ENCODE measurements at regions not wholly inside any gene's neighbourhood (a gene's known extent, or its start where the extent isn't known, plus 50 kb on each side); places are given as distances from the start of the nearest gene placed in this dataset.

DNA sequence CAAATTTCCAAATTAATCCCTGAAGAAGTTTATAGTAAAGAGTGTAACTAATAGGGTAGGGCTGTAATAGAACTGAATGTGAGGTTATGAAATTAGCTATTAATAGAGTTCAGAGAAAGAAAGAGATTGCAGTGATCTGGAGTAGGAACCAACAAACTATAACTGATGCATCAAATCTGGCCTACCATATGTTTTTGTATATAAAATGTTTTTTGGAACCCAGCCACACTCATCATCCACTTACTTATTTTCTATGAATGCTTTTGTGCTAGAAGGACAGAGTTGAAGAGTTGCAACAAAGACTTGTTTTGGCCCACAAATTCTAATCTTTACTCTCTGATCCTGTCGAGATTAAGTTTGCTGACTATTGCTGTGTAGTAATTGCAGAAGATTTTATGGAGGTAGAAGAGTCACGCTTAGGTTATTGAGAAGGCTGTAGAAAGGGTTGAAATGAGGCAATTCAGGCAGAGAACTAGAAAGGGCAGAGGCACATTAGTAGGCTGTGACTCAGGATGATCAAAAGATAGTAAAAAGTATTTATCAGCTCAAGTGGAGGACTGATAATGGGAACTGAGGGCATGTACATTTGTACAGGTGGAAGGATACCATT is 298.7 kb upstream of the EMCN start:
- no peaks in the 10 kb centered on the region for H3K36me3 ChIP-seq (ENCODE audit: control insufficient read depth in 5 of 5, insufficient read depth in 5 of 5, low read length in 5 of 5)
- no peaks in the 10 kb centered on the region for H3K9me3 ChIP-seq (ENCODE audit: control insufficient read depth in 5 of 5, low read length in 5 of 5)
- no peaks in the 10 kb centered on the region for H3K27me3 ChIP-seq (ENCODE audit: control insufficient read depth in 5 of 5, insufficient read depth in 4 of 5, low read length in 5 of 5)
- no peak overlapping the region for H3K27ac ChIP-seq (ENCODE audit: low read depth, low read length)
- no peak overlapping the region for H3K9ac ChIP-seq (ENCODE audit: low read length in 5 of 5)
- H3K4me3 ChIP-seq (ENCODE audit: low read depth in 1 of 5, low read length in 5 of 5), result no peak overlapping the region
- no peaks in the 10 kb centered on the region for H3K4me1 ChIP-seq (ENCODE audit: control insufficient read depth in 5 of 5, insufficient read depth in 5 of 5, low read length in 5 of 5)

GRCh38 chr4:100811046-100811445 is 293.2 kb upstream of the EMCN start:
- Histone ChIP-seq H3K27ac (ENCODE audit: low read depth, low read length) (no peak overlapping the region), H3K9ac (ENCODE audit: low read length in 5 of 5) (no peak overlapping the region), H3K27me3 (ENCODE audit: control insufficient read depth in 5 of 5, insufficient read depth in 4 of 5, low read length in 5 of 5) (no peaks in the 10 kb centered on the region), H3K36me3 (ENCODE audit: control insufficient read depth in 5 of 5, insufficient read depth in 5 of 5, low read length in 5 of 5) (no peaks in the 10 kb centered on the region), H3K4me3 (ENCODE audit: low read depth in 1 of 5, low read length in 5 of 5) (no peak overlapping the region), H3K4me1 (ENCODE audit: control insufficient read depth in 5 of 5, insufficient read depth in 5 of 5, low read length in 5 of 5) (no peaks in the 10 kb centered on the region), H3K9me3 (ENCODE audit: control insufficient read depth in 5 of 5, low read length in 5 of 5) (no peaks in the 10 kb centered on the region)

GRCh38 chr4:100809506-100809905 is 291.7 kb upstream of the EMCN start:
- Histone ChIP-seq H3K36me3 (ENCODE audit: control insufficient read depth in 5 of 5, insufficient read depth in 5 of 5, low read length in 5 of 5) (no peaks in the 10 kb centered on the region), H3K9ac (ENCODE audit: low read length in 5 of 5) (no peak overlapping the region)

GRCh38 chr4:100806988-100807387 is 289.2 kb upstream of the EMCN start:
- no peak overlapping the region for H3K9ac ChIP-seq (ENCODE audit: low read length in 5 of 5)
- H3K4me1 ChIP-seq (ENCODE audit: control insufficient read depth in 5 of 5, insufficient read depth in 5 of 5, low read length in 5 of 5), result no peaks in the 10 kb centered on the region
- no peak overlapping the region for H3K27ac ChIP-seq (ENCODE audit: low read depth, low read length)
- H3K36me3 ChIP-seq (ENCODE audit: control insufficient read depth in 5 of 5, insufficient read depth in 5 of 5, low read length in 5 of 5), result peaks cover 0 to 3% (median 0%) of the 10 kb centered on the region in 5 donors
- no peaks in the 10 kb centered on the region for H3K27me3 ChIP-seq (ENCODE audit: control insufficient read depth in 5 of 5, insufficient read depth in 4 of 5, low read length in 5 of 5)
- H3K4me3 ChIP-seq (ENCODE audit: low read depth in 1 of 5, low read length in 5 of 5), result no peak overlapping the region
- peaks cover 0 to 3% (median 0%) of the 10 kb centered on the region in 5 donors for H3K9me3 ChIP-seq (ENCODE audit: control insufficient read depth in 5 of 5, low read length in 5 of 5)

More at GRCh38 chr4:100809506-100809905, 291.7 kb upstream of the EMCN start:
- Histone ChIP-seq H3K4me3 (ENCODE audit: low read depth in 1 of 5, low read length in 5 of 5) (no peak overlapping the region), H3K27me3 (ENCODE audit: control insufficient read depth in 5 of 5, insufficient read depth in 4 of 5, low read length in 5 of 5) (no peaks in the 10 kb centered on the region), H3K27ac (ENCODE audit: low read depth, low read length) (no peak overlapping the region), H3K9me3 (ENCODE audit: control insufficient read depth in 5 of 5, low read length in 5 of 5) (no peaks in the 10 kb centered on the region), H3K4me1 (ENCODE audit: control insufficient read depth in 5 of 5, insufficient read depth in 5 of 5, low read length in 5 of 5) (no peaks in the 10 kb centered on the region)

- Histone ChIP-seq H3K9me3 (ENCODE audit: control insufficient read depth in 5 of 5, low read length in 5 of 5) (peaks cover 0 to 3% (median 0%) of the 10 kb centered on the region in 5 donors), H3K27ac (ENCODE audit: low read depth, low read length) (no peak overlapping the region), H3K4me3 (ENCODE audit: low read depth in 1 of 5, low read length in 5 of 5) (no peak overlapping the region), H3K36me3 (ENCODE audit: control insufficient read depth in 5 of 5, insufficient read depth in 5 of 5, low read length in 5 of 5) (peaks cover 0 to 3% (median 0%) of the 10 kb centered on the region in 5 donors), H3K9ac (ENCODE audit: low read length in 5 of 5) (no peak overlapping the region), H3K4me1 (ENCODE audit: control insufficient read depth in 5 of 5, insufficient read depth in 5 of 5, low read length in 5 of 5) (no peaks in the 10 kb centered on the region), H3K27me3 (ENCODE audit: control insufficient read depth in 5 of 5, insufficient read depth in 4 of 5, low read length in 5 of 5) (no peaks in the 10 kb centered on the region)
Observed at GRCh38 chr4:100805538-100805937, 287.7 kb upstream of the EMCN start.

- H3K27me3 ChIP-seq (ENCODE audit: control insufficient read depth in 5 of 5, insufficient read depth in 4 of 5, low read length in 5 of 5), result no peaks in the 10 kb centered on the region
- peaks cover 0 to 3% (median 0%) of the 10 kb centered on the region in 5 donors for H3K9me3 ChIP-seq (ENCODE audit: control insufficient read depth in 5 of 5, low read length in 5 of 5)
- H3K4me1 ChIP-seq (ENCODE audit: control insufficient read depth in 5 of 5, insufficient read depth in 5 of 5, low read length in 5 of 5), result no peaks in the 10 kb centered on the region
- no peak overlapping the region for H3K27ac ChIP-seq (ENCODE audit: low read depth, low read length)
- no peak overlapping the region for H3K4me3 ChIP-seq (ENCODE audit: low read depth in 1 of 5, low read length in 5 of 5)
- H3K9ac ChIP-seq (ENCODE audit: low read length in 5 of 5), result no peak overlapping the region
- peaks cover 0 to 3% (median 0%) of the 10 kb centered on the region in 5 donors for H3K36me3 ChIP-seq (ENCODE audit: control insufficient read depth in 5 of 5, insufficient read depth in 5 of 5, low read length in 5 of 5)
Observed at GRCh38 chr4:100804576-100805360, 286.9 kb upstream of the EMCN start.

- Histone ChIP-seq H3K36me3 (ENCODE audit: control insufficient read depth in 5 of 5, insufficient read depth in 5 of 5, low read length in 5 of 5) (peaks cover 0 to 3% (median 0%) of the 10 kb centered on the region in 5 donors), H3K4me3 (ENCODE audit: low read depth in 1 of 5, low read length in 5 of 5) (no peak overlapping the region), H3K9ac (ENCODE audit: low read length in 5 of 5) (no peak overlapping the region), H3K27ac (ENCODE audit: low read depth, low read length) (no peak overlapping the region), H3K27me3 (ENCODE audit: control insufficient read depth in 5 of 5, insufficient read depth in 4 of 5, low read length in 5 of 5) (no peaks in the 10 kb centered on the region), H3K4me1 (ENCODE audit: control insufficient read depth in 5 of 5, insufficient read depth in 5 of 5, low read length in 5 of 5) (no peaks in the 10 kb centered on the region), H3K9me3 (ENCODE audit: control insufficient read depth in 5 of 5, low read length in 5 of 5) (peaks cover 0 to 3% (median 0%) of the 10 kb centered on the region in 5 donors)
Observed at GRCh38 chr4:100803751-100804150, 285.9 kb upstream of the EMCN start.

GRCh38 chr4:100799761-100800539 is 282.1 kb upstream of the EMCN start:
- Histone ChIP-seq H3K9ac (ENCODE audit: low read length in 5 of 5) (no peak overlapping the region), H3K27ac (ENCODE audit: low read depth, low read length) (no peak overlapping the region), H3K27me3 (ENCODE audit: control insufficient read depth in 5 of 5, insufficient read depth in 4 of 5, low read length in 5 of 5) (no peaks in the 10 kb centered on the region), H3K9me3 (ENCODE audit: control insufficient read depth in 5 of 5, low read length in 5 of 5) (peaks cover 0 to 3% (median 0%) of the 10 kb centered on the region in 5 donors), H3K4me3 (ENCODE audit: low read depth in 1 of 5, low read length in 5 of 5) (no peak overlapping the region), H3K36me3 (ENCODE audit: control insufficient read depth in 5 of 5, insufficient read depth in 5 of 5, low read length in 5 of 5) (peaks cover 0 to 3% (median 0%) of the 10 kb centered on the region in 5 donors), H3K4me1 (ENCODE audit: control insufficient read depth in 5 of 5, insufficient read depth in 5 of 5, low read length in 5 of 5) (no peaks in the 10 kb centered on the region)

- Histone ChIP-seq H3K36me3 (ENCODE audit: control insufficient read depth in 5 of 5, insufficient read depth in 5 of 5, low read length in 5 of 5) (peaks cover 0 to 3% (median 0%) of the 10 kb centered on the region in 5 donors), H3K9me3 (ENCODE audit: control insufficient read depth in 5 of 5, low read length in 5 of 5) (peaks cover 0 to 3% (median 0%) of the 10 kb centered on the region in 5 donors), H3K27ac (ENCODE audit: low read depth, low read length) (no peak overlapping the region), H3K9ac (ENCODE audit: low read length in 5 of 5) (no peak overlapping the region), H3K4me1 (ENCODE audit: control insufficient read depth in 5 of 5, insufficient read depth in 5 of 5, low read length in 5 of 5) (no peaks in the 10 kb centered on the region), H3K27me3 (ENCODE audit: control insufficient read depth in 5 of 5, insufficient read depth in 4 of 5, low read length in 5 of 5) (no peaks in the 10 kb centered on the region), H3K4me3 (ENCODE audit: low read depth in 1 of 5, low read length in 5 of 5) (no peak overlapping the region)
Observed at GRCh38 chr4:100797791-100798190, 280.0 kb upstream of the EMCN start.

DNA sequence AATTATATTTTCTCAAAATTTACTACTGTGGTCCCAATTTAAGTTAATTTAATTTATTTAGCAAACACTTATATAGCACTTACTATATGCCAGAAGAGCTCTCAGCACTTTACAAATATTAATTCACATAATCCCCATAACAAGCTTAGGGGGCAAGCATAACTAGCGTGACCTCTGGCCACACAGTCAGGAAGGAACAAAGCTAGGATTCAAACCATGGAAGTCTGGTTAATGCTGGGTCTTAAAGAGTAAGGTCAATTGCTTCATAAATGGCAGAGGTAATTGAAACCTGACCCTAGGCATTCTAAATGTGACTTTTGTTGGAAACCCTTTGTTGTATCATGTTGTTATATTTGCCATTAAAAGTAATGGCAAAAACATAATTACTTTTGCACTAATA is 279.5 kb upstream of the EMCN start:
- Histone ChIP-seq H3K27ac (ENCODE audit: low read depth, low read length) (no peak overlapping the region), H3K4me3 (ENCODE audit: low read depth in 1 of 5, low read length in 5 of 5) (no peak overlapping the region), H3K9ac (ENCODE audit: low read length in 5 of 5) (no peak overlapping the region), H3K4me1 (ENCODE audit: control insufficient read depth in 5 of 5, insufficient read depth in 5 of 5, low read length in 5 of 5) (no peaks in the 10 kb centered on the region), H3K27me3 (ENCODE audit: control insufficient read depth in 5 of 5, insufficient read depth in 4 of 5, low read length in 5 of 5) (no peaks in the 10 kb centered on the region), H3K36me3 (ENCODE audit: control insufficient read depth in 5 of 5, insufficient read depth in 5 of 5, low read length in 5 of 5) (peaks cover 0 to 3% (median 0%) of the 10 kb centered on the region in 5 donors), H3K9me3 (ENCODE audit: control insufficient read depth in 5 of 5, low read length in 5 of 5) (no peaks in the 10 kb centered on the region)
